G401 (cell line): ENCODE measurements at regions not wholly inside any gene's neighbourhood (a gene's known extent, or its start where the extent isn't known, plus 50 kb on each side); places are given as distances from the start of the nearest gene placed in this dataset.
"Not testable (repeated sequence)": the region's sequence is repeated elsewhere in the genome, so short reads cannot be mapped to it uniquely, and the experiment has no call there.

ENCODE experiments used
- DNase-seq: peaks from one replicate; pipeline ENCODE4 v3.0.0-alpha.2; 2015; ENCODE audit warnings: low spot score
- in situ Hi-C: cut with HindIII; loops from 2 replicates; pipeline ENCODE4 v1.10.0; 2016; ENCODE audit warnings: low sequenced_read_pairs, mixed read lengths

DNA sequence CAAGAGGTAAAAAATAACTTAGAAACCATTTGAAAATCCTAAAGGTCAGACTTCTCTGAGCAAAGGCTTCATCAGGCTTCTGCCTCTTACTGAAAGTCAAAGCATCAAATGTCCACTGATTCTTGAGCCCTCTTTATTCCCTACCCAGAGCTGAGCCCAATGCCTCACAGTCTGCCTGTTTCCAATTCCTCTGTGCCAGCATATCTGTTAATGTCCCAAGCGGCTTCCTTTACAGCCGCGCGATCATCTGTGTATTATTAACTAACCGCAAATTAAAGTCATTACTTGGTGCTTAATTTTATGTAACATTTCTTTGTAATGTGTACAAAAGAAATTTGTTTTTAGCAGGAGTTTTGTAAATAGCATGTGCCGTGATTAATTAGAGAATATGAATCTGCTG, 418.8 kb upstream of the HNRNPA3 start:
- in situ Hi-C loops = no loop called here
- DNase-seq = no peak

DNA sequence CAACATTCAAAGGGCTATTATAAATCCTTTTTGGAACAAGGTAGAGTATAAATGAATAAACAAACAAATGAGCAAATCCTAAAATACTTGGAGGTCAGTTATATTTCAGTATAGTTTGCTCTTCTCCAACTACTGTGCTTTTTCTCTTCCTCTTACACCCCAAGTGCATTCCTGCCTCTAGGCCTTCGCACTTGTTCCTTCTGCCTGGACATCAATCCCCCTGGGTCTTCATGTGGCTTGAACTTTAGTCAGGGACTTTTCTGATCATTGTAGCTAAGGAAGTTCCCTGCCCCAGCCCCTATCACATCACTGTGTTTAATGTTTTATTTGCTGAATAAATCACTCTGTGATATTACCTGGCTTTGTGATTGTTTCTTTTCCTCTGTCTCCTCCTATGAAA, 418.2 kb upstream of the HNRNPA3 start:
- in situ Hi-C loops = no loop called here
- DNase-seq = no peak

DNA sequence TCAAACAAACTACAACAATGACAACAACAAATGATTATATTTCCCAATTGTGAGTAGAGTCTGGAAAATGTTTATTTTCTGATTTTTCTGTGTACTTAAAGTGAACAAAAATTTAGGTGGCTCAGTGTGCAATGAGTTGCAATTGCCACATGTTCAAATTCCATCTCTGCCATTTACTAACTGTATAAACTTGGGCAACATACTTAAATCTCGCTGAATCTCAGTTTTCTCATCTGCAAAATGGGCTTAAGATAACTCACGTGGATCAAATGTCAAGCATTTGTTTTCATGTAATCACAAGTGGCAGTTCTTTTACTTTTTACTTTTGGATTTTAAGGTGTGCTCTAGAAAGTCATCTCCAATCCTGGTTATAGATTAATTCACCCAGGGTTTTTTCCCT, 416.8 kb upstream of the HNRNPA3 start:
- in situ Hi-C loops = no loop called here
- no peak for DNase-seq

DNA sequence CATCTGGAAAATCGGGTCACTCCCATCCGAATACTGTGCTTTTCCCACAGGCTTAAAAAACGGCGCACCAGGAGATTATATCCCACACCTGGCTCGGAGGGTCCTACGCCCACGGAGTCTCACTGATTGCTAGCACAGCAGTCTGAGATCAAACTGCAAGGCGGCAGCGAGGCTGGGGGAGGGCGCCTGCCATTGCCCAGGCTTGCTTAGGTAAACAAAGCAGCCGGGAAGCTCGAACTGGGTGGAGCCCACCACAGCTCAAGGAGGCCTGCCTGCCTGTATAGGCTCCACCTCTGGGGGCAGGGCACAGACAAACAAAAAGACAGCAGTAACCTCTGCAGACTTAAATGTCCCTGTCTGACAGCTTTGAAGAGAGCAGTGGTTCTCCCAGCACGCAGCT, 415.9 kb upstream of the HNRNPA3 start:
- in situ Hi-C loops, DNase-seq: not testable (repeated sequence)

DNA sequence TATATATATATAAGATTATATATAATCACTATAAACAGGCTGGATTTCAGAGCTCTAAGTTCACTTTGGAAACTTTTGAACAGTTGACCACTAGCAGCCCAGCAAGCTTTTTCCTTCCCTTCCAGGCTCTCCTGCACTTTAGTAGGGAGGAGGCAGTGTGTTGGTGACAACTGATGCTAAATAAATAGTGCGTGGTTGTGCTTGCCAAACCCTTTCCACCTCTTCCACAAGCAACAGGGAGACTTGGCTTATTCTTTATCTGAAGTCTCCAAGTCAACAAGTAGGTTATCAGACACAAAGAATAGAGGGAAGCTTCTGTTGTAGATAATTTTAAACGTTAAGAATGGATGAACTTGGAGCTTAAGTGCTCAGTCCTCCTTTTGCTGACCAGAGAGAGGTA, 408.2 kb upstream of the HNRNPA3 start:
- DNase-seq = no peak
- in situ Hi-C loops = no loop called here

DNA sequence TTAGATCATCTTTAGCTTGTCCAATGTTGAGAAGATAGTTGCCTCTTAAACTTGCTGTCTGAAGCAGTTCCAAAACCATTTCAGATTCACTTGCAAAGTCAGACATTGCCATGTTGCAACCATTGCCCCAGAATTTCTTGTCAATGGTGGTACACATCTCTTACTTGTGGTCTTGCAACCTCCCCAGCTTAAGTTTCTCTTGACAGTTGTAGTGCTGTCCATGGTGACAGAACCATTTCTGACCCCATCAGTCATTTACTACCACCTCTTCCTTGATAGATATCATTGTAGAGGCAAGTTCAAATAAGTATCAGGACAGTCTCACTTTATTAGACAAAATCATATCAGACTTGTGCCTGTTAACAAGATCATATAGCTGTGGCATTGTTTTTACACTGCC, 407.2 kb upstream of the HNRNPA3 start:
- no peak for DNase-seq
- in situ Hi-C loops = no loop called here

DNA sequence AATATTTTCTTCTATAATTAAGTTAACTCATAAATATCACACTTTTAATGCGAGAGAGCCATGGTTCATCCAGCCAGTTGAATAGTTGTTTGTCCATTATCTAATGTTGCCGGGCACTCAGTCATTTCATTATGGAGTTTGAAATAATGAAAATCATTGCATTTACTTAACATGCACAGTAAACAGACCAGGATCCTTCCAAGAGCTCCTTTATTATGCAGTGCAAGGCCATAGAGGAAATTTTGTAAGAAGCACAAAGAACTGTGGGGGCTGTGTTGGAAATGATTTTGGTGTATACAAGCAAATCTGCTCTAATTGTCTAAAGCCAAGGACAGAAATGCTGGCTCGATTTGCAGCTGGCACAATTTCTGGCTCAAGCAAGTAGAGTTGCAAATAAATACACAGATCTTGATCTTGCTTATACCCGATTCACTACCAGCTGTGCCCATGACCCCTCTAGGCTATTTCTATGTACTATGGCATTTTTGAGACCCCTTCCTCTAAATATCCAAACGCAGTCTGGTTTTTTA, 400.3 kb upstream of the HNRNPA3 start:
- DNase-seq = peak; percentile 19
- in situ Hi-C loops = no loop called here

DNA sequence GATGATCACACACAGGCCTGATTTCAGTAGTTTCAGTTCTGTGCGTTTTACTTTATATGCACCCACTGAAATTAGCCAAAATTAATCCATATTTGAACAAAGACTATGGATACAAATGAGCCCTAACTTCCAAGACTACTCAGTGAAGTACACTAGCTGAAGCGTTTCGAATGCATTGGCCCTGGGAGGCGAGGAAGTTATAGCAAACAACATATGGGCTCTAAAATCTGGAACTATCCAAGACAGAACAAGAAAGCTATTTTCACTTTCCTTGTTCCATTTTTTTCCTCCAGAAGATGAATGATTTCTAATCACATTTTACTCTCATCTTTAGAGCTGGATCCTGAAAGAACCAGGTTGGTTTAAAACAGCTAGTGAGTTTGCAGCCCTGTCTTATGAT, 399.4 kb upstream of the HNRNPA3 start:
- no peak for DNase-seq
- in situ Hi-C loops = no loop called here

DNA sequence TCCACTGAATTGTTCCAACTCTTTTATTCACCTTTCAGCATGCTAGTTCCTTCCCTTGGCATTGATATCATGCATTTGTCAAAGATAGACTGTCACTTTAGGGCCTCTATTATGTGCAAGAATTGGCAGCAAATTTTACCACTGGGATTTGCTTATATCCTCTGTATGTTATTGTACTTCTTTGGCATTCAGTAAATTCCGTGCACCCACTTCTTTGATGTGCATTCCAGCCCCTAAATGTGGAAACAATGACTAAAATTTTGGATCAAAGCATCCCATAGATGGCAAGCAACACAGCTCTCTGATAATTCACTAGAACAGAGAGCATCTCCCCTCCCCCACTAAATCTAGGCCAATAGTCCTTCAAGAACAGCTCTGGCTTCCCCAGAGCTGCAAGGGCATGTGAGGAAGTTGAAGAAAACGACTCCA, 399.0 kb upstream of the HNRNPA3 start:
- in situ Hi-C loops = no loop called here

DNA sequence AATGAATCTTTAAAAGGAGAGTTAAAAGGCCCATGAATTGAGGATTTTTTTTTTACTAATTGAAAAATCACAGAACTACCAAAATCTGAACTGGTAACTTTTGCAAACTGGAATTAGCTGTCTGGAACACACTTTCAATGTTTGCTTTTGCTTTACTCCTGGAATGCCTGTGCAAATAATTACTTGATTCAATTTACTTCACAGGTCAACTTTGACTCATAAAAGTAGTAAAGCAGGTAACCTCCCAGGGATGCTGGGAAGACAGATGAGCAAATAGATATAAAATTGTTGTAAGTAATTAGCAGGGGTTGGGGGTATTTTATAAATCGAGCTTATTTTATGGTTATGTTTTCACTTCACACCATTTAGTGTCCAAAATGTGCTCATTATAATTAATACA, 398.3 kb upstream of the HNRNPA3 start:
- DNase-seq = no peak
- in situ Hi-C loops = no loop called here

More for the DNA sequence above, 399.0 kb upstream of the HNRNPA3 start:
- no peak for DNase-seq

DNA sequence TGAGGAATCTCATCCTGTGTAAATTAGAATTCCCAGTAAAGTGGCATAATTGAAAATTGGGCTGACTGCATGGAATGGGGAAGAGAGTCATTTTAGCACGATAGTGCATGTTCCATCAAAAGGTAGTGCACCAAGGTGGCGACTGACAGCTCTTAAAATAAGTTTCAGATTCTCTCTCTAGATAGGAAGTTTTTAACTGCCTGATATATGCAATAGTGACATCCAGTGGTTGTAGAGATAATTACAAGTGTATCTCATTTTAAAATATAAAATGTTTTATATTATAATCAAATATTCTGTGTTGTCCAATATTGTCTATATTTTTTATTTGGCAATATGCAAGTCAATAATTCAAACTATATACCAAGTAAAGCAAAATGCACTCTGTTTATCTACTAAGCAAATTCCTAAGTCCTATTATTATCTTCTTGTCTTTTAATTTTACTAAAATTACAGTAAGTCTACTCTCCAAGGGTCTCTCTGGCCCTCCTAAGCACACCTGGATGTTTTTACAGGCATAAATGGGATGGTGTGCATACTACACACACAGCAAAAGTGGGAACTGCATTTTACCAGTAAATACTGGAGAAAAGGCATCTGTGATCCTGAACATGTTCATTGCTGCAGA, 397.7 kb upstream of the HNRNPA3 start:
- in situ Hi-C loops = no loop called here

DNA sequence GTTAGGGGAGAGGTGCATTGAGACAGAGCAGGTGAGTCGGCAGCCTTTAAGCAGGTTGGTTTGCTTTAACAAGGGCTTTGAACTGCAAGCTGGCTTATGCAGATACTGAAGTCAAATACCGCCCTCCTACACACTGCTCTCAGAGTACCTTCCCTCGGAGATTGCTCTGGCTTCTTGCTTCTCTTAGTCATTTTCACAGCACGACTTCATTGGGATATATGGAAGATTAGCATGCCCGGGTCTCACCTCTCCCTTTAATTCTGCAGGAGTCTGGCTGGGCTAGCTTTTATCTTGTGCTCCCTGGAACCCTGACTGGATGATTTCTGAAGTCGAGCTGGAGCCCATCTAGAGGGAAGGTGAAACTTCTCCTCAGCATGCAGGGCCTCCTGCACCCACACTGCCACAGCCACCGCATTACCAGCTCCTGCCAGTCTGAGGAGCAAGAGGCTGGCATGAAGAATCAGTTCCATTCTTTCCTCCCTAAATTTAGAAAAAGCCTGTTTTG, 395.5 kb upstream of the HNRNPA3 start:
- DNase-seq = no peak
- in situ Hi-C loops = no loop called here

More for the DNA sequence above, 397.7 kb upstream of the HNRNPA3 start:
- peak; percentile 18 for DNase-seq

DNA sequence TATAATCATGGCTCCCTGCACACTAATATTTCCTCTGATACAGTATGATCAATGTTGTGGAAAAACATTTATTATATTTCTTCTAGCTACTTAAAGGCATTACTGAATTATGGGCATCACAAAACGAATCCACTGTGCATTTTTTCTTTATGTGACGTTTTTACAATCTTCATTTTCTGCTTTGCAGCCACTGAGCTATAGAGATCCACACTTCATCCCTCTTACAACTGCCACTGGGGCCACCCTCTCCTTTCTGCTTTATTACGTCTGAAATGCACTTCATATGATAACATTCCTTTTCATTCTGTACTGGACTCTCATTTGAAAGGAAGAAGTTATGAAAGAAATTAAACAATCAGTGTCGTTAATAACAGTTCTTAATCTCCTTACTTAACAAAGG, 394.5 kb upstream of the HNRNPA3 start:
- in situ Hi-C loops = no loop called here
- no peak for DNase-seq

DNA sequence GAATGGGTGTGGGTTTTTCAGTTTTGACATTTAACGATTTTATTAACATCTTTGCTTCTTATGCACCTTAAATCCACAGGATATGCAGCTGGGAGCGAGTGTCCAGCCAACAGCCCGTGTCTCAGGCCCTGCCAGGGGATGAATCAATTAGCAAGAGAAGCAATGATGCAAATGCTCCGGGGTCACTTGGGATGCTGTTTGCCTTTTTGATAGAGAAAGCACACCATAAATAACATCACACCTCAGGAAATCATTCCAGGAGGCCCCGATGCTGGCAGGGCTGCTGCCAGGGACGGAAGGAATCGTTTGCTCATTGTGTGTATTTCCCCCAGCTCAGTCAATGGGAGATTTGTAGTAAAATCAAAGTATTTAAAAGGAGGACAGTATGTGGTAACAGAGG, 394.0 kb upstream of the HNRNPA3 start:
- in situ Hi-C loops = no loop called here
- DNase-seq = no peak

DNA sequence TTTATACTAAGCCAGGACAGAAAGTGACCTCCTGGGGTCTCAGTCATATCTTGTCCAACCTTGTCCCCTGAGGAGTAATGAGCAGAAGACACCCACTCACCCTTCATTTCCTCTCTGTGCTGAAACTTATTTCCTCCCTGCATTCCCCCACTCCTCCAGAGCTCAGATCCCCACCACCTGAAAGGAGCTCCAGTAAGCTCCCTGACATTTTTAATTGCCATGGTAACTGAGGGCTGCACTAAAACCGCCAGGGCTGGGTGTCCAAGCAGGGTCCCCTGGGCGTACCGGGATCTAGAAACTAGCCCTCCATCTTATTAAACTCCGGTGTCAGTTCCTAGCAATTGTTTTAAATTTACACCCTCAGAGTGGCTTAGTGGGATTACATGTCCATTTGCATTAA, 393.3 kb upstream of the HNRNPA3 start:
- in situ Hi-C loops = no loop called here
- no peak for DNase-seq

DNA sequence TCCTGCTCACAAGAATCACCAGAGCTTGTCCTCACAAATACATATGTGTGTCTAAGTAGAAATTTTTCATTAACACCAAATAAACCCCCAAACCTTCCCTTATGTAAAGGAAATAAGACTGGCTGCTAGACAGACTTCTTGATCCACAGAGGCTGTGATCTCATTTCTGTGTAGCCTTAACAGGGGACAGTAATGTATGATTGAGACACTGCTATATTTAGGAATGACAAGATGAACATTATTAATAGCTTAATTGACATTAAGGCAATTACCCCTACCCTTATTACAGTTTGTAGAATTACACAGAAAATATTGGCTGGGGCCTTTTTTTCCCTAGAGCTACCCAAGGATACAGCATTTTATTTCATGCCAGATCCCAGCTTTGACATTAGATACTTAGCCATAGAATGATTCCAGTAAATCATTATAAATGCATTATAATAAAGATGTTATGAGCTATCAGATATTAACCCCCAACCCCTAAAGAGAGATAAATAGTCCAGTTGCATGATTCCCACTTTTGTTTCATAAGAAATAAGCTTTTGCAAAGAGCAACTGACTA, 392.1 kb upstream of the HNRNPA3 start:
- in situ Hi-C loops = no loop called here
- DNase-seq = no peak

DNA sequence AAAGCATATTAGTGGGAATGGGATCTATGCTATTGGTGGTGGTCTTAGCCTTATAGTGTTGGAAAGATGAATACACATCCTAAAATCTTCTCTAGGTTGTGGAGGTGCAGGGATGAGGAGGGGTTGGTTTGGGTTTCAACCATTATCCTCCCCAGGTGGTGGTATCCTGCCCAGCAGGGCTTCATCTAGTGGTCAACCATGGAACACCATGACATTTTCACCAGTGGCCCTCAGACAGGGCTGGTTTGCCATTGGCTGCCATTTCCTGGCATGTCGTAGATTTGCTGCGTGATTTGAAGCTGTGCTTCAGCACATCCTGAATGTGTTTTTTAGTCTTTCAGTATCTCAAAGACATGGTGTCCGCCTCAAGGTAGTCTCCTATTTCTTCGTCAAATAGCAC, 391.2 kb upstream of the HNRNPA3 start:
- no peak for DNase-seq
- in situ Hi-C loops = no loop called here

DNA sequence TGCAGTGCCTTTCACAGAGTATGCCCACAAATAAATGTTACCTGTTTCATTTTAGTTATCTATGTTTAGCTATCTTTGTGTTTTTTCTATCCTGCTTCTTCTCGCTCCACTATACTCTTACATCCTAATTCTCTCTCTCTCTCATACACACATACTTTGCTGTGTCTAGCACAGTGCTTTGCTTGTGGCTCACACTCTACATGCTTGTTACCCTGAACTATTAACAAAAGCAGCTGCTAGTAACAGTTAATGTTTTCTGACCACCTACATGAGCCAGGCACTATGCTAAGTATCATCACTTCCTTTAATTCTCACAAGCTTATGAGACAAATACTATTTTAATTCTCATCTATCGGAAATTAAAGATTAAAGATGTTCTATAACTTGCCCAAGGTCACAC, 390.5 kb upstream of the HNRNPA3 start:
- in situ Hi-C loops = no loop called here
- DNase-seq = no peak

DNA sequence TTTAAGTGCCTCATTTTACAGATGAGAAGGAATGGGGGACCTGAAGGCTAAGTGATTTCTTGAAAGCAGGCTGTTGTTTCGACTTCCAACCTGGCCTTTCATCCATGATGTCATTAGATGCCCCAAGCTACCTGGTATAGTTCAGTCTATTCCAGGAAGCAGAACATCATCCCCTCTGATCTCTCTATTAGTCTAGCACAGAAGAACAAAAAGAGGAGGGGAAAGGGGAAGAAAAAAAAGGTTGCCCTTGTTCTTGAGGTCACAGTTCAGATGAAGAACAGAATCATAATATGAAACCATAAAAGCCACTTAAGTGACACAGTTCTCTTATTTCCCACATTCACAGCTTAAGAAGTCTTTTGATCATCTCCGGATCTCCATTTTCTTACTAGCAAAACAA, 386.2 kb upstream of the HNRNPA3 start:
- in situ Hi-C loops = no loop called here
- DNase-seq = no peak

DNA sequence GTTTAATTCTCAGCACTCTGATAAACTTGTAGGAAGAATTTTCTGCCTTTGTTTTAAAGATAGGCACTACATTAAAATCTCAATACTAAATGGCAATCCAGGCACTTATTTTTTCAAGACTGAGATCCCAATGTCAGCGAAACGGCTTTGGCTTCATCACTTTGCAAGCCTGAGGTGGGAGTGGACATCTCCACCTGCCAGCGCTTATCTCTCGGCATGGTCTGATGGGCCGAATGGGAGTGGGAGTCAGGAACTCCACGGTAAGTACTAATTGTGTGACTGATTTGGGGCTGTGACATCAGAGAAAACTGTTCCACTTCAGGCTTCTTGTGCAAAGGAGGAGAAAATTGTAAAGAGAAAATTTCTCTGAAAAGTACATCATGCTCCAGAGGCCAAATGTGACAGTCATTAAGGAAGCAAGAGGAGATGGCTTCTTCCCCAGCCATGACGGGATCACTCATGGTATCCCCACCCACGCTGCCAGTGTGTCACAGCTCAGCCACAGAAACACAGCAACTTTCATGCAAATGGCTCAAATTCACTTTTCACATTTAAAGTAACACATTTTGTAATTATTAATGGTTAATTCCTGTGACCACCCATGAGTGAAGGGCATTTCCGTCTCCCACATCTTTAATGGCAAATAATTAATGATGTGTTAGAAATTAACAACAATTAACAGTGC, 385.5 kb upstream of the HNRNPA3 start:
- DNase-seq = no peak
- in situ Hi-C loops = no loop called here
